GM12864 (cell line): ENCODE measurements at regions not wholly inside any gene's neighbourhood (a gene's known extent, or its start where the extent isn't known, plus 50 kb on each side); places are given as distances from the start of the nearest gene placed in this dataset.

Experiments
- DNase-seq: peaks from one replicate; pipeline ENCODE4 v3.0.0-alpha.2; 2011; ENCODE audit warnings: low read depth
- H3K4me3 ChIP-seq: 2 replicates; pipeline ENCODE4 v1.5.1; 2011; ENCODE audit warnings: mild to moderate bottlenecking, low read depth, low read length, control low read depth
- TF ChIP-seq, protein P1 (sequence below): IDR thresholded peaks from 2 replicates; pipeline ENCODE4 v1.5.1; 2011; ENCODE audit warnings: low read depth, mild to moderate bottlenecking, moderate library complexity, low read length, control low read depth, inconsistent platforms; ENCODE audit errors: missing control alignments

GRCh38 chr10:27413831-27414348 lies 90.2 kb upstream of the RAB18 start:
- TF ChIP-seq, protein P1, sequence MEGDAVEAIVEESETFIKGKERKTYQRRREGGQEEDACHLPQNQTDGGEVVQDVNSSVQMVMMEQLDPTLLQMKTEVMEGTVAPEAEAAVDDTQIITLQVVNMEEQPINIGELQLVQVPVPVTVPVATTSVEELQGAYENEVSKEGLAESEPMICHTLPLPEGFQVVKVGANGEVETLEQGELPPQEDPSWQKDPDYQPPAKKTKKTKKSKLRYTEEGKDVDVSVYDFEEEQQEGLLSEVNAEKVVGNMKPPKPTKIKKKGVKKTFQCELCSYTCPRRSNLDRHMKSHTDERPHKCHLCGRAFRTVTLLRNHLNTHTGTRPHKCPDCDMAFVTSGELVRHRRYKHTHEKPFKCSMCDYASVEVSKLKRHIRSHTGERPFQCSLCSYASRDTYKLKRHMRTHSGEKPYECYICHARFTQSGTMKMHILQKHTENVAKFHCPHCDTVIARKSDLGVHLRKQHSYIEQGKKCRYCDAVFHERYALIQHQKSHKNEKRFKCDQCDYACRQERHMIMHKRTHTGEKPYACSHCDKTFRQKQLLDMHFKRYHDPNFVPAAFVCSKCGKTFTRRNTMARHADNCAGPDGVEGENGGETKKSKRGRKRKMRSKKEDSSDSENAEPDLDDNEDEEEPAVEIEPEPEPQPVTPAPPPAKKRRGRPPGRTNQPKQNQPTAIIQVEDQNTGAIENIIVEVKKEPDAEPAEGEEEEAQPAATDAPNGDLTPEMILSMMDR: no peak
- H3K4me3 ChIP-seq: no peak overlapping the region
- no peak for DNase-seq

DNA sequence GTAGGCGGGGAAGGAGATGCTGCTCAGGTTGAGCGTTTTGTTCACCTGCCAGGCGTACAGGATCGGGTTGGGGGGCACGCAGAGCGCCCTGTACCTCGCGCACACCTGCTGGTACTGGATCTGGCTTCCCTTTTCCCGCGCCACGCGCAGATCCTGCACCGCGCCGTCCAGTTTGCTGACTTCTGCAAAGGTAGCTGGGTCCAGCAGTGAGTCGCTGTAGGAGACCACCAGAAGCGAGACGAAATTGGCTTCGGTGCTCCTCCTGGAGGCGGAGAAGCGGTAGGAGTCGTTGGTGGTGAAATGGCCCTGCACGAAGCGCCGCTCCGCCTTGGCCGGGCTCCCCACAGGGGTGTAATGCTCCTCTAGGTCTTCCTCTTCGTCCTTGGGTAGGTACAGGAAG lies 90.7 kb upstream of the RAB18 start:
- H3K4me3 ChIP-seq: no peak overlapping the region
- TF ChIP-seq, protein P1: no peak
- DNase-seq: no peak

DNA sequence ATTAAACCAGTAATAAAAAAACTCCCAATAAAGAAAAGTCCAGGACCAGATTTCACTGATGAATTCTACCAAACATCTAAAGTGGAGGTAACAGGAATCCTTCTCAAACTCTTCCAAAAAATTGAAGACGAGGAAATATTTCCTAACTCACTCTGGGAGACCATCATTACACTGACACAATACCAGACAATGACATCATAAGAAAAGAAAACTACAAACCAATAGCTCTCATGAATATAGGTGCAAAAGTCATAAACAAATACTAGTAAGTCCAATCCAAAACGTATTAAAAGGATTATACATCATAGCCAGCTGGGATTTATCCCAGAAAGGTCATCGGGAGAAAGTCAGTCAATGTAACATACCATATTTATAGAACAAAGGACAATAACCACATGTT lies 94.0 kb upstream of the RAB18 start:
- no peak for DNase-seq
- TF ChIP-seq, protein P1: no peak

GRCh38 chr10:27407271-27407670 lies 96.8 kb upstream of the RAB18 start:
- no peak overlapping the region for H3K4me3 ChIP-seq
- TF ChIP-seq, protein P1: no peak
- no peak for DNase-seq

More for the DNA sequence above, 94.0 kb upstream of the RAB18 start:
- H3K4me3 ChIP-seq: no peak overlapping the region

- no peak overlapping the region for H3K4me3 ChIP-seq
- DNase-seq: no peak
- TF ChIP-seq, protein P1: no peak
Observed at GRCh38 chr10:27399871-27400270, 104.2 kb upstream of the RAB18 start.

DNA sequence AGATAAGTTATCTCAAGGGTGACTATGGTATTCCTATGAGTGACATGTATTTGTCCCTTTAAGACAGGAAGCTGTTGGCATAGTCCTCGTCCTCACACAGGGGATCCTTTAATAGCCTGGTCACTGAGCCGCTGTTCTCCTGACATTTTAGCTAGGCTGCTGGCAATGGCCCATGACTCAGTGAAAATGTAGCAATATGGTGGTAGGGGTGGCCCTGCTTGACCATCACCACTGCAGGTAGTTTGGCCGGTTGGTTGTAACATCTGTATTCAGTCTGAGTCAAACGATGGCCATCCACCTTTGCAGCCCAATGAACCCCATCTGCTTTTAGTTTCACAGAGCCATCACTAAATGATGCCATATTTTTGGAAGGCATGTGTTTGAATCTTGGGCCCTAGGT lies 110.1 kb upstream of the RAB18 start:
- DNase-seq: no peak
- no peak overlapping the region for H3K4me3 ChIP-seq
- TF ChIP-seq, protein P1: no peak

DNA sequence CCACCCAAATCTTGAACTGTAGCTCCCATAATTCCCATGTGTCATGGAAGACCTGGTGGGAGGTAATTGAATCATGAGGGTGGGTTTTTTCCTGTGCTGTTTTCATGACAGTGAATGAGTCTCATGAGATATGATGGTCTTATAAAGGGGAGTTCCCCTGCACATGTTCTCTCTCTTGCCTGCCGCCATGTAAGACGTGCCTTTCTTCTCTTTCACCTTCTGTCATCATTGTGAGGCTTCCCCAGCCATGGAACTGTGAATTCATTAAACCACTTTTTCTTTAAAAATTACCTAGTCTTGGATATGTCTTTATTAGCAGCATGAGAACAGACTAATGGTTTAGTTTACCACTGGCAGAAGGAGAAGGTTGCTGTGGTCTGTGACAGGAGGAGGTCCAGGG lies 111.5 kb upstream of the RAB18 start:
- DNase-seq: no peak
- H3K4me3 ChIP-seq: no peak overlapping the region
- TF ChIP-seq, protein P1: no peak
